Stimulated activated CD8-positive, alpha-beta memory T cell treated with anti-CD3 and anti-CD28 coated beads, Interleukin-12 subunit alpha, Interleukin-12 subunit beta, amount 100 ng/mL, for 4 hours (primary cell): ENCODE measurements at regions not wholly inside any gene's neighbourhood (a gene's known extent, or its start where the extent isn't known, plus 50 kb on each side); places are given as distances from the start of the nearest gene placed in this dataset.
"Not testable (repeated sequence)": the region's sequence is repeated elsewhere in the genome, so short reads cannot be mapped to it uniquely, and the experiment has no call there.

Experiments
- DNase-seq: peaks from one replicate; pipeline ENCODE4 v3.0.0-alpha.2; 2020; ENCODE audit warnings: low read depth

GRCh38 chr15:38614621-38615020 is 50.0 kb upstream of the RASGRP1 start:
- DNase-seq: no peak

- no peak for DNase-seq
These were observed 53.2 kb upstream of the RASGRP1 start for GRCh38 chr15:38617831-38618230.

GRCh38 chr15:38618242-38618955 is 53.8 kb upstream of the RASGRP1 start:
- no peak for DNase-seq

GRCh38 chr15:38620098-38620497 is 55.5 kb upstream of the RASGRP1 start:
- DNase-seq: no peak

- no peak for DNase-seq
These were observed 56.4 kb upstream of the RASGRP1 start for GRCh38 chr15:38620851-38621594.

- no peak for DNase-seq
These were observed 57.7 kb upstream of the RASGRP1 start for GRCh38 chr15:38622304-38622703.

- DNase-seq: no peak
These were observed 58.3 kb upstream of the RASGRP1 start for GRCh38 chr15:38622908-38623307.

GRCh38 chr15:38623744-38624143 is 59.1 kb upstream of the RASGRP1 start:
- no peak for DNase-seq

- DNase-seq: no peak
These were observed 59.9 kb upstream of the RASGRP1 start for GRCh38 chr15:38624244-38625205.

- no peak for DNase-seq
These were observed 61.3 kb upstream of the RASGRP1 start for GRCh38 chr15:38625886-38626285.

GRCh38 chr15:38626443-38627050 is 61.9 kb upstream of the RASGRP1 start:
- DNase-seq: no peak

- DNase-seq: no peak
These were observed 63.2 kb upstream of the RASGRP1 start for GRCh38 chr15:38627689-38628277.

- DNase-seq: no peak
These were observed 66.8 kb upstream of the RASGRP1 start for GRCh38 chr15:38631119-38632075.

- DNase-seq: no peak
These were observed 70.6 kb upstream of the RASGRP1 start for GRCh38 chr15:38635170-38635569.

GRCh38 chr15:38636597-38636996 is 72.0 kb upstream of the RASGRP1 start:
- DNase-seq: no peak

- no peak for DNase-seq
These were observed 73.5 kb upstream of the RASGRP1 start for GRCh38 chr15:38638126-38638525.

GRCh38 chr15:38638811-38639210 is 74.2 kb upstream of the RASGRP1 start:
- DNase-seq: no peak

- DNase-seq: no peak
These were observed 78.2 kb upstream of the RASGRP1 start for GRCh38 chr15:38642689-38643270.

- not testable (repeated sequence) for DNase-seq
These were observed 79.7 kb upstream of the RASGRP1 start for GRCh38 chr15:38644353-38644752.

- no peak for DNase-seq
These were observed 82.1 kb upstream of the RASGRP1 start for GRCh38 chr15:38646716-38647115.
